GM23338 (cell line): ENCODE measurements at regions not wholly inside any gene's neighbourhood (a gene's known extent, or its start where the extent isn't known, plus 50 kb on each side); places are given as distances from the start of the nearest gene placed in this dataset.

ENCODE experiments used
- ATAC-seq: fragments of 200-7000 bp; cut with Tn5 transposase; 3 replicates; pipeline ENCODE4 v1.9.1; 2020
- DNase-seq: peaks from one replicate; pipeline ENCODE4 v3.0.0-alpha.2; 2015; ENCODE audit warnings: low spot score
- H2AFZ ChIP-seq: fragments of 200-600 bp; sonication (generic); 2 replicates; pipeline ENCODE4 v1.8.0; 2016; ENCODE audit warnings: antibody characterized with exemption, mild to moderate bottlenecking, moderate library complexity
- H3F3A ChIP-seq: fragments of 200-600 bp; sonication (generic); replicated peaks from 2 replicates; pipeline ENCODE4 v1.8.0; 2017; ENCODE audit warnings: antibody characterized with exemption, mixed run types, low read depth
- H3K27ac ChIP-seq: fragments of 200-600 bp; sonication (generic); 2 replicates; pipeline ENCODE4 v1.6.1; 2016; ENCODE audit warnings: low read depth
- H3K27me3 ChIP-seq: fragments of 200-600 bp; sonication (generic); 2 replicates; pipeline ENCODE4 v1.8.0; 2016; ENCODE audit warnings: mild to moderate bottlenecking, mixed run types, moderate library complexity; ENCODE audit not compliant: insufficient read depth
- H3K36me3 ChIP-seq: fragments of 200-600 bp; sonication (generic); 2 replicates; pipeline ENCODE4 v1.8.0; 2016; ENCODE audit warnings: mild to moderate bottlenecking; ENCODE audit not compliant: insufficient read depth
- H3K4me1 ChIP-seq: fragments of 200-600 bp; sonication (generic); 2 replicates; pipeline ENCODE4 v1.8.0; 2016; ENCODE audit warnings: mild to moderate bottlenecking, moderate library complexity; ENCODE audit not compliant: insufficient read depth
- H3K4me2 ChIP-seq: fragments of 200-600 bp; sonication (generic); 2 replicates; pipeline ENCODE4 v1.7.1; 2017; ENCODE audit warnings: mixed run types
- H3K4me3 ChIP-seq: fragments of 200-600 bp; sonication (generic); 2 replicates; pipeline ENCODE4 v1.6.1; 2016; ENCODE audit warnings: mixed run types
- H3K79me2 ChIP-seq: fragments of 200-600 bp; sonication (generic); replicated peaks from 2 replicates; pipeline ENCODE4 v1.8.0; 2017; ENCODE audit warnings: mild to moderate bottlenecking; ENCODE audit not compliant: insufficient read depth
- H3K9me2 ChIP-seq: fragments of 200-600 bp; sonication (generic); 2 replicates; pipeline ENCODE4 v1.8.0; 2017; ENCODE audit not compliant: insufficient read depth
- H4K20me1 ChIP-seq: fragments of 200-600 bp; sonication (generic); replicated peaks from 2 replicates; pipeline ENCODE4 v1.8.0; 2017; ENCODE audit warnings: mild to moderate bottlenecking; ENCODE audit not compliant: insufficient read depth
- H3K27ac Mint-ChIP-seq: 2 replicates; pipeline ENCODE4 v1.8.0; 2020; ENCODE audit warnings: inconsistent platforms, mild to moderate bottlenecking, moderate library complexity, mixed read lengths
- H3K27me3 Mint-ChIP-seq: 3 replicates; pipeline ENCODE4 v1.8.0; 2022; ENCODE audit warnings: low read depth, mild to moderate bottlenecking, moderate library complexity, mixed read lengths, inconsistent platforms; ENCODE audit not compliant: insufficient read depth, poor library complexity
- H3K36me3 Mint-ChIP-seq: 3 replicates; pipeline ENCODE4 v1.8.0; 2021; ENCODE audit warnings: low read depth, mild to moderate bottlenecking, inconsistent platforms, moderate library complexity, mixed read lengths
- H3K4me1 Mint-ChIP-seq: 3 replicates; pipeline ENCODE4 v1.8.0; 2020; ENCODE audit warnings: mild to moderate bottlenecking, inconsistent platforms, mixed read lengths
- H3K4me3 Mint-ChIP-seq: 3 replicates; pipeline ENCODE4 v1.8.0; 2021; ENCODE audit warnings: moderate library complexity, mild to moderate bottlenecking, inconsistent platforms, mixed read lengths
- H3K9me3 Mint-ChIP-seq: 3 replicates; pipeline ENCODE4 v1.8.0; 2020; ENCODE audit warnings: moderate library complexity, mild to moderate bottlenecking, inconsistent platforms, mixed read lengths
- CREB1 ChIP-seq: fragments of 250-450 bp; sonication (Bioruptor Pico); IDR thresholded peaks from 2 replicates; pipeline ENCODE4 v1.5.0; 2020; ENCODE audit warnings: low read depth, mild to moderate bottlenecking, moderate library complexity
- CTCF ChIP-seq, 2 experiments: fragments of 200-600 bp in 1 of 2; sonication (generic) in 1 of 2; conservative IDR thresholded peaks; 2 replicates each; pipeline versions ENCODE4 v1.5.1 to v1.6.1; 2016 to 2017; ENCODE audit warnings: antibody characterized with exemption in 2 of 2, low read depth in 2 of 2, mild to moderate bottlenecking in 2 of 2, moderate library complexity in 1 of 2
- ETS1 ChIP-seq: IDR thresholded peaks from 2 replicates; pipeline ENCODE4 v1.6.1; 2016; ENCODE audit warnings: antibody characterized with exemption
- EZH2 ChIP-seq: fragments of 200-600 bp; sonication (generic); IDR thresholded peaks from one replicate; pipeline ENCODE4 v1.8.0; 2017; ENCODE audit warnings: antibody characterized with exemption, mild to moderate bottlenecking, low read depth; ENCODE audit not compliant: unreplicated experiment
- EZH2phosphoT487 ChIP-seq: fragments of 200-600 bp; sonication (generic); IDR thresholded peaks from one replicate; pipeline ENCODE4 v1.8.1; 2018; ENCODE audit warnings: antibody characterized with exemption; ENCODE audit not compliant: unreplicated experiment
- JUNB ChIP-seq: IDR thresholded peaks from one replicate; pipeline ENCODE4 v1.6.1; 2016; ENCODE audit warnings: antibody characterized with exemption; ENCODE audit not compliant: unreplicated experiment
- NANOG ChIP-seq: IDR thresholded peaks from 2 replicates; pipeline ENCODE4 v1.6.1; 2016; ENCODE audit warnings: antibody characterized with exemption, borderline replicate concordance
- POLR2AphosphoS5 ChIP-seq: IDR thresholded peaks from 2 replicates; pipeline ENCODE4 v1.6.1; 2016; ENCODE audit warnings: antibody characterized with exemption, low read depth
- REST ChIP-seq: IDR thresholded peaks from one replicate; pipeline ENCODE4 v1.6.1; 2018; ENCODE audit warnings: antibody characterized with exemption; ENCODE audit not compliant: unreplicated experiment
- STAT1 ChIP-seq: IDR thresholded peaks from one replicate; pipeline ENCODE4 v1.6.1; 2016; ENCODE audit warnings: antibody characterized with exemption; ENCODE audit not compliant: unreplicated experiment
- ZNF114 ChIP-seq: fragments of 250-450 bp; sonication (Bioruptor Pico); IDR thresholded peaks from 2 replicates; pipeline ENCODE4 v1.5.0; 2020; ENCODE audit warnings: mild to moderate bottlenecking, moderate library complexity
- ZNF331 ChIP-seq: fragments of 250-450 bp; sonication (Bioruptor Pico); IDR thresholded peaks from 2 replicates; pipeline ENCODE4 v1.5.0; 2020; ENCODE audit warnings: low read depth, mild to moderate bottlenecking, moderate library complexity
- ZNF462 ChIP-seq: fragments of 250-450 bp; sonication (Bioruptor Pico); IDR thresholded peaks from 2 replicates; pipeline ENCODE4 v1.5.0; 2020; ENCODE audit warnings: mild to moderate bottlenecking, moderate library complexity

- no peaks in the 10 kb centered on the region for H4K20me1 ChIP-seq
- ATAC-seq (no peak), DNase-seq (no peak)
- H3K36me3 Mint-ChIP-seq: peaks cover 8% of the 10 kb centered on the region
- peaks cover 4% of the 10 kb centered on the region; the same call in 1 of the 2 replicates for H3K9me2 ChIP-seq
- no peak overlapping the region for H3K4me3 ChIP-seq
- H3K4me3 Mint-ChIP-seq: no peak overlapping the region
- TF ChIP-seq STAT1 (no peak), EZH2 (no peak), ZNF462 (CRISPR knock-in tag) (no peak), ZNF114 (CRISPR knock-in tag) (no peak), CTCF (conservative IDR thresholded peaks at IDR 0.05; ENCODE audit: low read depth in 2 of 2) (no peak), REST (no peak), EZH2phosphoT487 (no peak), JUNB (no peak), POLR2AphosphoS5 (no peak), NANOG (no peak), ETS1 (no peak), ZNF331 (CRISPR knock-in tag) (no peak), CREB1 (CRISPR knock-in tag) (no peak)
- H3K4me1 ChIP-seq: no peaks in the 10 kb centered on the region
- no peak overlapping the region for H3K27ac Mint-ChIP-seq
- no peaks in the 10 kb centered on the region for H3K27me3 ChIP-seq
- H2AFZ ChIP-seq: no peak overlapping the region
- H3K79me2 ChIP-seq: no peaks in the 10 kb centered on the region
- peaks cover 2% of the 10 kb centered on the region; the same call in 2 of the 3 replicates for H3K4me1 Mint-ChIP-seq
- peaks cover 23% of the 10 kb centered on the region for H3K9me3 Mint-ChIP-seq
- no peaks in the 10 kb centered on the region for H3F3A ChIP-seq
- H3K27me3 Mint-ChIP-seq: no peaks in the 10 kb centered on the region
- H3K4me2 ChIP-seq: no peak overlapping the region
- no peak overlapping the region for H3K27ac ChIP-seq
- H3K36me3 ChIP-seq: no peaks in the 10 kb centered on the region
Measured at GRCh38 chr2:157984866-157985265, 108.7 kb upstream of the ACVR1 start.
